K562 (cell line): ENCODE measurements at regions not wholly inside any gene's neighbourhood (a gene's known extent, or its start where the extent isn't known, plus 50 kb on each side); places are given as distances from the start of the nearest gene placed in this dataset.

Source experiments
- ELF4 ChIP-seq: fragments of 450-650 bp; formaldehyde crosslinking; IDR thresholded peaks from 2 replicates; pipeline ENCODE4 v1.4.0; 2022; ENCODE audit warnings: missing genetic modification characterization
- FOXJ2 ChIP-seq: fragments of 200-800 bp; sonication (Bioruptor generic); IDR thresholded peaks from 2 replicates; pipeline ENCODE4 v1.6.1; 2016; ENCODE audit warnings: missing genetic modification characterization, missing compliant biosample characterization
- HDAC3 ChIP-seq: fragments of 450-650 bp; IDR thresholded peaks from 2 replicates; pipeline ENCODE4 v1.6.1; 2018; ENCODE audit warnings: borderline replicate concordance, mild to moderate bottlenecking, moderate library complexity; ENCODE audit not compliant: partially characterized antibody
- HNRNPL ChIP-seq: fragments of 200-400 bp; formaldehyde crosslinking; IDR thresholded peaks from 2 replicates; pipeline ENCODE4 v1.6.1; 2017; ENCODE audit warnings: low read depth, mild to moderate bottlenecking, low read length
- MCM5 ChIP-seq: fragments of 450-650 bp; IDR thresholded peaks from 2 replicates; pipeline ENCODE4 v1.6.1; 2016; ENCODE audit warnings: low read depth
- TEAD1 ChIP-seq, 2 experiments: fragments of 450-650 bp in 1 of 2; sonication (generic) in 1 of 2; formaldehyde crosslinking; IDR thresholded peaks; 2 replicates each; pipeline versions ENCODE4 v1.4.0 to v1.8.0; 2020 to 2022; ENCODE audit warnings: mild to moderate bottlenecking in 2 of 2, missing genetic modification reagents in 1 of 2
- ZFP30 ChIP-seq: fragments of 250-450 bp; sonication (Bioruptor Pico); IDR thresholded peaks from 2 replicates; pipeline ENCODE4 v1.8.0; 2022; ENCODE audit warnings: moderate library complexity, mild to moderate bottlenecking, inconsistent platforms, borderline replicate concordance
- ZNF12 ChIP-seq: sonication (generic); formaldehyde crosslinking; IDR thresholded peaks from 2 replicates; pipeline ENCODE4 v1.4.0; 2020; ENCODE audit warnings: mild to moderate bottlenecking, missing genetic modification reagents
- TF ChIP-seq, protein P1 (sequence below): fragments of 450-650 bp; formaldehyde crosslinking; IDR thresholded peaks from 2 replicates; pipeline ENCODE4 v1.4.0; 2020; ENCODE audit warnings: mild to moderate bottlenecking
- TF ChIP-seq, protein P2 (sequence below): fragments of 250-450 bp; sonication (Bioruptor Pico); IDR thresholded peaks from 2 replicates; pipeline ENCODE4 v1.4.0; 2020

- TF ChIP-seq, protein P1, sequence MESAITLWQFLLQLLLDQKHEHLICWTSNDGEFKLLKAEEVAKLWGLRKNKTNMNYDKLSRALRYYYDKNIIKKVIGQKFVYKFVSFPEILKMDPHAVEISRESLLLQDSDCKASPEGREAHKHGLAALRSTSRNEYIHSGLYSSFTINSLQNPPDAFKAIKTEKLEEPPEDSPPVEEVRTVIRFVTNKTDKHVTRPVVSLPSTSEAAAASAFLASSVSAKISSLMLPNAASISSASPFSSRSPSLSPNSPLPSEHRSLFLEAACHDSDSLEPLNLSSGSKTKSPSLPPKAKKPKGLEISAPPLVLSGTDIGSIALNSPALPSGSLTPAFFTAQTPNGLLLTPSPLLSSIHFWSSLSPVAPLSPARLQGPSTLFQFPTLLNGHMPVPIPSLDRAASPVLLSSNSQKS (CRISPR knock-in tag): no peak
- no peak for TF ChIP-seq ZFP30
- TF ChIP-seq FOXJ2 (tag): no peak
- TF ChIP-seq HNRNPL: no peak
- no peak for TF ChIP-seq TEAD1 (CRISPR knock-in tag; IDR thresholded peaks at IDR 0.05)
- TF ChIP-seq, protein P2, sequence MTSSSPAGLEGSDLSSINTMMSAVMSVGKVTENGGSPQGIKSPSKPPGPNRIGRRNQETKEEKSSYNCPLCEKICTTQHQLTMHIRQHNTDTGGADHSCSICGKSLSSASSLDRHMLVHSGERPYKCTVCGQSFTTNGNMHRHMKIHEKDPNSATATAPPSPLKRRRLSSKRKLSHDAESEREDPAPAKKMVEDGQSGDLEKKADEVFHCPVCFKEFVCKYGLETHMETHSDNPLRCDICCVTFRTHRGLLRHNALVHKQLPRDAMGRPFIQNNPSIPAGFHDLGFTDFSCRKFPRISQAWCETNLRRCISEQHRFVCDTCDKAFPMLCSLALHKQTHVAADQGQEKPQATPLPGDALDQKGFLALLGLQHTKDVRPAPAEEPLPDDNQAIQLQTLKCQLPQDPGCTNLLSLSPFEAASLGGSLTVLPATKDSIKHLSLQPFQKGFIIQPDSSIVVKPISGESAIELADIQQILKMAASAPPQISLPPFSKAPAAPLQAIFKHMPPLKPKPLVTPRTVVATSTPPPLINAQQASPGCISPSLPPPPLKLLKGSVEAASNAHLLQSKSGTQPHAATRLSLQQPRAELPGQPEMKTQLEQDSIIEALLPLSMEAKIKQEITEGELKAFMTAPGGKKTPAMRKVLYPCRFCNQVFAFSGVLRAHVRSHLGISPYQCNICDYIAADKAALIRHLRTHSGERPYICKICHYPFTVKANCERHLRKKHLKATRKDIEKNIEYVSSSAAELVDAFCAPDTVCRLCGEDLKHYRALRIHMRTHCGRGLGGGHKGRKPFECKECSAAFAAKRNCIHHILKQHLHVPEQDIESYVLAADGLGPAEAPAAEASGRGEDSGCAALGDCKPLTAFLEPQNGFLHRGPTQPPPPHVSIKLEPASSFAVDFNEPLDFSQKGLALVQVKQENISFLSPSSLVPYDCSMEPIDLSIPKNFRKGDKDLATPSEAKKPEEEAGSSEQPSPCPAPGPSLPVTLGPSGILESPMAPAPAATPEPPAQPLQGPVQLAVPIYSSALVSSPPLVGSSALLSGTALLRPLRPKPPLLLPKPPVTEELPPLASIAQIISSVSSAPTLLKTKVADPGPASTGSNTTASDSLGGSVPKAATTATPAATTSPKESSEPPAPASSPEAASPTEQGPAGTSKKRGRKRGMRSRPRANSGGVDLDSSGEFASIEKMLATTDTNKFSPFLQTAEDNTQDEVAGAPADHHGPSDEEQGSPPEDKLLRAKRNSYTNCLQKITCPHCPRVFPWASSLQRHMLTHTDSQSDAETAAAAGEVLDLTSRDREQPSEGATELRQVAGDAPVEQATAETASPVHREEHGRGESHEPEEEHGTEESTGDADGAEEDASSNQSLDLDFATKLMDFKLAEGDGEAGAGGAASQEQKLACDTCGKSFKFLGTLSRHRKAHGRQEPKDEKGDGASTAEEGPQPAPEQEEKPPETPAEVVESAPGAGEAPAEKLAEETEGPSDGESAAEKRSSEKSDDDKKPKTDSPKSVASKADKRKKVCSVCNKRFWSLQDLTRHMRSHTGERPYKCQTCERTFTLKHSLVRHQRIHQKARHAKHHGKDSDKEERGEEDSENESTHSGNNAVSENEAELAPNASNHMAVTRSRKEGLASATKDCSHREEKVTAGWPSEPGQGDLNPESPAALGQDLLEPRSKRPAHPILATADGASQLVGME (CRISPR knock-in tag): no peak
- TF ChIP-seq MCM5: no peak
- TF ChIP-seq ELF4 (CRISPR knock-in tag): no peak
- TF ChIP-seq ZNF12 (CRISPR knock-in tag): no peak
- no peak for TF ChIP-seq HDAC3
Observed at GRCh38 chr14:86897704-86898513, 1095.1 kb downstream of the GALC start (continued).
